ENCODE measurements at regions not wholly inside any gene's neighbourhood (a gene's known extent, or its start where the extent isn't known, plus 50 kb on each side); places are given as distances from the start of the nearest gene placed in this dataset.
"Not testable (repeated sequence)": the region's sequence is repeated elsewhere in the genome, so short reads cannot be mapped to it uniquely, and the experiment has no call there.

GRCh38 chr9:110130791-110131416 lies 77.1 kb downstream of the C9orf152 start:
- DNase-seq: no peak
- no peaks in the 10 kb centered on the region for H3K9me3 Mint-ChIP-seq
- H3K27me3 Mint-ChIP-seq: no peaks in the 10 kb centered on the region
- peaks cover 17% of the 10 kb centered on the region for H3K36me3 Mint-ChIP-seq
- peaks cover 33% of the 10 kb centered on the region for H3K4me1 Mint-ChIP-seq
- H3K4me3 Mint-ChIP-seq: no peak overlapping the region
- CTCF ChIA-PET: interaction anchor here (1.5 kb wide), 1 partner anchor 12 kb away, joined by 5 read pairs; no protein-coding TSS in a partner anchor
- no peak overlapping the region for H3K27ac Mint-ChIP-seq

- no peak for DNase-seq
- Mint-ChIP-seq H3K9me3 (no peaks in the 10 kb centered on the region), H3K27ac (no peak overlapping the region), H3K27me3 (no peaks in the 10 kb centered on the region), H3K4me1 (peaks cover 29% of the 10 kb centered on the region), H3K36me3 (peaks cover 23% of the 10 kb centered on the region), H3K4me3 (no peak overlapping the region)
- CTCF ChIA-PET: interaction anchor here (1.5 to 1.9 kb wide), 2 partner anchors 11 to 13 kb away, joined by 5 read pairs; no protein-coding TSS in a partner anchor
Measured at GRCh38 chr9:110131499-110131898, 76.5 kb downstream of the C9orf152 start.

GRCh38 chr9:110132531-110132930 lies 75.4 kb downstream of the C9orf152 start:
- Mint-ChIP-seq H3K36me3 (peaks cover 32% of the 10 kb centered on the region), H3K4me1 (peaks cover 21% of the 10 kb centered on the region)
- not testable (repeated sequence) for H3K9me3 Mint-ChIP-seq, H3K27me3 Mint-ChIP-seq, H3K27ac Mint-ChIP-seq, H3K4me3 Mint-ChIP-seq, DNase-seq
- CTCF ChIA-PET: interaction anchor here (1.1 to 1.9 kb wide), 2 partner anchors 12 to 51 kb away, joined by 4 to 5 read pairs; no protein-coding TSS in a partner anchor

- DNase-seq: no peak
- CTCF ChIA-PET: interaction anchor here (1.1 to 1.9 kb wide), 2 partner anchors 11 to 50 kb away, joined by 4 to 5 read pairs; no protein-coding TSS in a partner anchor
- Mint-ChIP-seq H3K27me3 (no peaks in the 10 kb centered on the region), H3K36me3 (peaks cover 36% of the 10 kb centered on the region), H3K4me1 (peaks cover 19% of the 10 kb centered on the region), H3K9me3 (no peaks in the 10 kb centered on the region), H3K4me3 (no peak overlapping the region), H3K27ac (no peak overlapping the region)
Measured at GRCh38 chr9:110133059-110133458, 74.9 kb downstream of the C9orf152 start.

GRCh38 chr9:110133608-110134210 lies 74.2 kb downstream of the C9orf152 start:
- no peaks in the 10 kb centered on the region for H3K27me3 Mint-ChIP-seq

GRCh38 chr9:110135846-110136245 lies 72.1 kb downstream of the C9orf152 start:
- no peaks in the 10 kb centered on the region for H3K27me3 Mint-ChIP-seq
- no peaks in the 10 kb centered on the region for H3K9me3 Mint-ChIP-seq
- CTCF ChIA-PET: no interaction called here
- peaks cover 53% of the 10 kb centered on the region for H3K36me3 Mint-ChIP-seq
- H3K4me1 Mint-ChIP-seq: peaks cover 9% of the 10 kb centered on the region
- no peak for DNase-seq
- H3K27ac Mint-ChIP-seq: no peak overlapping the region
- no peak overlapping the region for H3K4me3 Mint-ChIP-seq

More at GRCh38 chr9:110133608-110134210, 74.2 kb downstream of the C9orf152 start:
- H3K27ac Mint-ChIP-seq: no peak overlapping the region
- peaks cover 14% of the 10 kb centered on the region for H3K4me1 Mint-ChIP-seq
- DNase-seq: no peak
- CTCF ChIA-PET: interaction anchor here (1.1 kb wide), 1 partner anchor 50 kb away, joined by 4 read pairs; no protein-coding TSS in a partner anchor
- peaks cover 42% of the 10 kb centered on the region for H3K36me3 Mint-ChIP-seq
- H3K9me3 Mint-ChIP-seq: no peaks in the 10 kb centered on the region
- no peak overlapping the region for H3K4me3 Mint-ChIP-seq

- Mint-ChIP-seq H3K4me3 (no peak overlapping the region), H3K9me3 (no peaks in the 10 kb centered on the region), H3K27me3 (no peaks in the 10 kb centered on the region), H3K4me1 (peaks cover 10% of the 10 kb centered on the region), H3K27ac (no peak overlapping the region), H3K36me3 (peaks cover 60% of the 10 kb centered on the region)
- CTCF ChIA-PET: interaction anchor here (1.0 kb wide), 1 partner anchor 11 kb away, joined by 3 read pairs; no protein-coding TSS in a partner anchor
- no peak for DNase-seq
Measured at GRCh38 chr9:110136802-110137201, 71.2 kb downstream of the C9orf152 start.

GRCh38 chr9:110140276-110140675 lies 67.7 kb downstream of the C9orf152 start:
- no peak for DNase-seq
- H3K27me3 Mint-ChIP-seq: no peaks in the 10 kb centered on the region
- no peaks in the 10 kb centered on the region for H3K9me3 Mint-ChIP-seq
- CTCF ChIA-PET: interaction anchor here (0.6 kb wide), 1 partner anchor 215 kb away, joined by 3 read pairs; no protein-coding TSS in a partner anchor
- peaks cover 42% of the 10 kb centered on the region for H3K4me1 Mint-ChIP-seq
- no peak overlapping the region for H3K4me3 Mint-ChIP-seq
- no peak overlapping the region for H3K27ac Mint-ChIP-seq
- peaks cover 62% of the 10 kb centered on the region for H3K36me3 Mint-ChIP-seq

- peaks cover 61% of the 10 kb centered on the region for H3K36me3 Mint-ChIP-seq
- peak overlapping the region; percentile 43 for H3K27ac Mint-ChIP-seq
- no peaks in the 10 kb centered on the region for H3K9me3 Mint-ChIP-seq
- CTCF ChIA-PET: interaction anchor here (1.4 kb wide), 3 partner anchors 11 to 229 kb away, joined by 3 read pairs; no protein-coding TSS in a partner anchor
- peaks cover 47% of the 10 kb centered on the region for H3K4me1 Mint-ChIP-seq
- no peak for DNase-seq
- no peaks in the 10 kb centered on the region for H3K27me3 Mint-ChIP-seq
- H3K4me3 Mint-ChIP-seq: no peak overlapping the region
Measured at GRCh38 chr9:110141227-110141793, 66.6 kb downstream of the C9orf152 start.

GRCh38 chr9:110142253-110142652 lies 65.7 kb downstream of the C9orf152 start:
- H3K27ac Mint-ChIP-seq: peak overlapping the region; percentile 97
- H3K4me1 Mint-ChIP-seq: peaks cover 55% of the 10 kb centered on the region
- H3K4me3 Mint-ChIP-seq: no peak overlapping the region

GRCh38 chr9:110142868-110143481 lies 65.0 kb downstream of the C9orf152 start:
- peak overlapping the region; percentile 49 for H3K4me3 Mint-ChIP-seq
- peaks cover 50% of the 10 kb centered on the region for H3K36me3 Mint-ChIP-seq
- peaks cover 62% of the 10 kb centered on the region for H3K4me1 Mint-ChIP-seq
- no peak for DNase-seq
- H3K27ac Mint-ChIP-seq: peak overlapping the region; percentile 97
- CTCF ChIA-PET: interaction anchor here (0.6 to 4.3 kb wide), 11 partner anchors 9 to 257 kb away, joined by 3 to 41 read pairs (median 4); no protein-coding TSS in a partner anchor
- H3K27me3 Mint-ChIP-seq: no peaks in the 10 kb centered on the region
- H3K9me3 Mint-ChIP-seq: no peaks in the 10 kb centered on the region

More at GRCh38 chr9:110142253-110142652, 65.7 kb downstream of the C9orf152 start:
- H3K36me3 Mint-ChIP-seq: peaks cover 57% of the 10 kb centered on the region
- H3K9me3 Mint-ChIP-seq: no peaks in the 10 kb centered on the region
- no peaks in the 10 kb centered on the region for H3K27me3 Mint-ChIP-seq
- CTCF ChIA-PET: interaction anchor here (0.7 to 4.3 kb wide), 10 partner anchors 10 to 256 kb away, joined by 3 to 41 read pairs (median 4); no protein-coding TSS in a partner anchor
- DNase-seq: no peak

GRCh38 chr9:110143485-110143884 lies 64.5 kb downstream of the C9orf152 start:
- Mint-ChIP-seq H3K9me3 (no peaks in the 10 kb centered on the region), H3K36me3 (peaks cover 48% of the 10 kb centered on the region), H3K4me1 (peaks cover 67% of the 10 kb centered on the region), H3K4me3 (peak overlapping the region; percentile 49), H3K27ac (peak overlapping the region; percentile 97), H3K27me3 (no peaks in the 10 kb centered on the region)
- CTCF ChIA-PET: interaction anchor here (0.6 to 4.3 kb wide), 8 partner anchors 9 to 256 kb away, joined by 3 to 41 read pairs (median 6); no protein-coding TSS in a partner anchor
- no peak for DNase-seq

- H3K4me1 Mint-ChIP-seq: peaks cover 73% of the 10 kb centered on the region
- H3K4me3 Mint-ChIP-seq: peak overlapping the region; percentile 49
- peak overlapping the region; percentile 97 for H3K27ac Mint-ChIP-seq
- peaks cover 45% of the 10 kb centered on the region for H3K36me3 Mint-ChIP-seq
- H3K9me3 Mint-ChIP-seq: no peaks in the 10 kb centered on the region
- CTCF ChIA-PET: interaction anchor here (0.6 to 4.3 kb wide), 10 partner anchors 8 to 676 kb away, joined by 3 to 41 read pairs (median 4); no protein-coding TSS in a partner anchor
- H3K27me3 Mint-ChIP-seq: no peaks in the 10 kb centered on the region
- peak; percentile 65 for DNase-seq
Measured at GRCh38 chr9:110143950-110144545, 63.9 kb downstream of the C9orf152 start.
